ENCODE measurements at regions not wholly inside any gene's neighbourhood (a gene's known extent, or its start where the extent isn't known, plus 50 kb on each side); places are given as distances from the start of the nearest gene placed in this dataset.

DNA sequence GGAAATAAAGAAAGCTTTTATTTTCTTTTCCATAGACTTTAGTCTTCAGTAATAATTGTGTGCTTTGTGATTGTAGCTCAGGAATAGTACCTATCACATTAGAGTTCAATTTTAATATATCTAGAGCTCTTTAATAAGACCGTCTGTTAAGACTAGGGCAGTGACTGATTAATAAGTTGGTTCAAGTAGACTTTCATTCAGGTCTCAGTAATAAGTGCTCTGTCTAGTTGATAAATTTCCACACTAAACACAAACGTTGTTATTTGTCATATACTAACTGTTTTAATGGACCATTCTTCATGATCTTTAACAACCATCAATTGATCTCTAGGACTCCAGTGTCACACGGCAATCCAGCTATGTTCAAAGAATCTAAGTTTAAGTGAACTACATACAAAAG is 474.5 kb upstream of the ADGRL2 start:
- TF ChIP-seq, protein P1, sequence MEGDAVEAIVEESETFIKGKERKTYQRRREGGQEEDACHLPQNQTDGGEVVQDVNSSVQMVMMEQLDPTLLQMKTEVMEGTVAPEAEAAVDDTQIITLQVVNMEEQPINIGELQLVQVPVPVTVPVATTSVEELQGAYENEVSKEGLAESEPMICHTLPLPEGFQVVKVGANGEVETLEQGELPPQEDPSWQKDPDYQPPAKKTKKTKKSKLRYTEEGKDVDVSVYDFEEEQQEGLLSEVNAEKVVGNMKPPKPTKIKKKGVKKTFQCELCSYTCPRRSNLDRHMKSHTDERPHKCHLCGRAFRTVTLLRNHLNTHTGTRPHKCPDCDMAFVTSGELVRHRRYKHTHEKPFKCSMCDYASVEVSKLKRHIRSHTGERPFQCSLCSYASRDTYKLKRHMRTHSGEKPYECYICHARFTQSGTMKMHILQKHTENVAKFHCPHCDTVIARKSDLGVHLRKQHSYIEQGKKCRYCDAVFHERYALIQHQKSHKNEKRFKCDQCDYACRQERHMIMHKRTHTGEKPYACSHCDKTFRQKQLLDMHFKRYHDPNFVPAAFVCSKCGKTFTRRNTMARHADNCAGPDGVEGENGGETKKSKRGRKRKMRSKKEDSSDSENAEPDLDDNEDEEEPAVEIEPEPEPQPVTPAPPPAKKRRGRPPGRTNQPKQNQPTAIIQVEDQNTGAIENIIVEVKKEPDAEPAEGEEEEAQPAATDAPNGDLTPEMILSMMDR (IDR thresholded peaks at IDR 0.05; ENCODE audit: low read length) = no peak
- TF ChIP-seq EZH2phosphoT487 (IDR thresholded peaks at IDR 0.05; ENCODE audit: low read length) = no peak

Data from MM.1S (cell line).